WTC11 (cell line): ENCODE measurements at regions not wholly inside any gene's neighbourhood (a gene's known extent, or its start where the extent isn't known, plus 50 kb on each side); places are given as distances from the start of the nearest gene placed in this dataset.

Experiments
- ATAC-seq: fragments of 200-7000 bp; cut with Tn5 transposase; 2 replicates; pipeline ENCODE4 v1.10.0; 2021; ENCODE audit warnings: mild to moderate bottlenecking, moderate library complexity
- CTCF ChIA-PET: fragments of 300-600 bp; sonication (Branson Sonifier 250); formaldehyde crosslinking; loops from one replicate; lab custom pipeline; 2021; ENCODE audit warnings: antibody characterized with exemption; lab: Charles Lee
- POLR2A ChIA-PET: fragments of 350-600 bp; sonication (Branson Sonifier 250); formaldehyde crosslinking; loops from one replicate; lab custom pipeline; 2021; ENCODE audit warnings: antibody characterized with exemption; lab: Charles Lee
- DNase-seq: peaks from one replicate; pipeline ENCODE4 v3.0.0; 2021; ENCODE audit warnings: low spot score
- H3K27ac Mint-ChIP-seq: 2 replicates; pipeline ENCODE4 v1.8.0; 2021; ENCODE audit warnings: mixed read lengths
- H3K27me3 Mint-ChIP-seq: 2 replicates; pipeline ENCODE4 v1.8.0; 2021; ENCODE audit warnings: low read depth, mild to moderate bottlenecking, moderate library complexity, mixed read lengths
- H3K36me3 Mint-ChIP-seq: 2 replicates; pipeline ENCODE4 v1.8.0; 2021; ENCODE audit warnings: mixed read lengths
- H3K4me1 Mint-ChIP-seq: 2 replicates; pipeline ENCODE4 v1.8.0; 2022; ENCODE audit warnings: mixed read lengths
- H3K4me3 Mint-ChIP-seq: 2 replicates; pipeline ENCODE4 v1.8.0; 2021; ENCODE audit warnings: mild to moderate bottlenecking, moderate library complexity, mixed read lengths
- H3K9me3 Mint-ChIP-seq: 2 replicates; pipeline ENCODE4 v1.8.0; 2021; ENCODE audit warnings: mixed read lengths
- AFF4 ChIP-seq: sonication (generic); formaldehyde crosslinking; IDR thresholded peaks from 2 replicates; pipeline ENCODE4 v1.8.1; 2023; ENCODE audit warnings: mild to moderate bottlenecking, missing genetic modification reagents, borderline replicate concordance
- ARID4B ChIP-seq: sonication (generic); formaldehyde crosslinking; IDR thresholded peaks from 2 replicates; pipeline ENCODE4 v1.8.0; 2023; ENCODE audit warnings: missing genetic modification reagents, mild to moderate bottlenecking, borderline replicate concordance
- ATF1 ChIP-seq: sonication (generic); formaldehyde crosslinking; IDR thresholded peaks from 2 replicates; pipeline ENCODE4 v1.8.1; 2023; ENCODE audit warnings: mild to moderate bottlenecking, moderate library complexity, missing genetic modification reagents
- CREB1 ChIP-seq: sonication (generic); formaldehyde crosslinking; IDR thresholded peaks from 2 replicates; pipeline ENCODE4 v1.8.0; 2023; ENCODE audit warnings: mild to moderate bottlenecking, missing genetic modification reagents
- E2F1 ChIP-seq: sonication (generic); formaldehyde crosslinking; IDR thresholded peaks from 2 replicates; pipeline ENCODE4 v1.8.0; 2022; ENCODE audit warnings: mild to moderate bottlenecking, missing genetic modification reagents
- ELF4 ChIP-seq: sonication (generic); formaldehyde crosslinking; IDR thresholded peaks from 2 replicates; pipeline ENCODE4 v1.8.1; 2022; ENCODE audit warnings: low read depth, mild to moderate bottlenecking, moderate library complexity, missing genetic modification reagents
- FOXK1 ChIP-seq: sonication (generic); formaldehyde crosslinking; IDR thresholded peaks from 2 replicates; pipeline ENCODE4 v1.8.0; 2022; ENCODE audit warnings: mild to moderate bottlenecking, moderate library complexity, missing genetic modification reagents
- FOXP1 ChIP-seq: sonication (generic); formaldehyde crosslinking; IDR thresholded peaks from 2 replicates; pipeline ENCODE4 v1.8.0; 2022; ENCODE audit warnings: missing genetic modification reagents, mild to moderate bottlenecking, moderate library complexity, borderline replicate concordance
- IRF1 ChIP-seq: sonication (generic); formaldehyde crosslinking; IDR thresholded peaks from 2 replicates; pipeline ENCODE4 v1.8.0; 2023; ENCODE audit warnings: missing genetic modification reagents
- JUN ChIP-seq: sonication (generic); formaldehyde crosslinking; IDR thresholded peaks from 2 replicates; pipeline ENCODE4 v1.8.0; 2023; ENCODE audit warnings: mild to moderate bottlenecking, missing genetic modification reagents
- KAT7 ChIP-seq: sonication (generic); formaldehyde crosslinking; IDR thresholded peaks from 2 replicates; pipeline ENCODE4 v1.8.1; 2023; ENCODE audit warnings: missing genetic modification reagents, mild to moderate bottlenecking, borderline replicate concordance
- MYBL2 ChIP-seq: sonication (generic); formaldehyde crosslinking; IDR thresholded peaks from 2 replicates; pipeline ENCODE4 v1.8.1; 2023; ENCODE audit warnings: mild to moderate bottlenecking, moderate library complexity, missing genetic modification reagents
- NR1H2 ChIP-seq: sonication (generic); formaldehyde crosslinking; IDR thresholded peaks from 2 replicates; pipeline ENCODE4 v1.9.0; 2021; ENCODE audit warnings: mild to moderate bottlenecking, moderate library complexity, missing genetic modification reagents
- NR3C1 ChIP-seq: sonication (generic); formaldehyde crosslinking; conservative IDR thresholded peaks from 2 replicates; pipeline ENCODE4 v1.8.1; 2023; ENCODE audit warnings: low read depth, mild to moderate bottlenecking, missing genetic modification reagents
- OVOL2 ChIP-seq: fragments of 250-450 bp; sonication (Bioruptor Pico); IDR thresholded peaks from 2 replicates; pipeline ENCODE4 v1.9.0; 2021; ENCODE audit warnings: mild to moderate bottlenecking, borderline replicate concordance
- RORB ChIP-seq: fragments of 250-450 bp; sonication (Bioruptor Pico); IDR thresholded peaks from 2 replicates; pipeline ENCODE4 v1.9.0; 2021; ENCODE audit warnings: mild to moderate bottlenecking
- SP1 ChIP-seq: sonication (generic); formaldehyde crosslinking; conservative IDR thresholded peaks from 2 replicates; pipeline ENCODE4 v1.8.1; 2022; ENCODE audit warnings: missing genetic modification reagents
- TCF7 ChIP-seq: sonication (generic); formaldehyde crosslinking; IDR thresholded peaks from 2 replicates; pipeline ENCODE4 v1.8.0; 2022; ENCODE audit warnings: mild to moderate bottlenecking, low read depth, missing genetic modification reagents, moderate library complexity
- TEAD1 ChIP-seq: sonication (generic); formaldehyde crosslinking; IDR thresholded peaks from 2 replicates; pipeline ENCODE4 v1.8.0; 2022; ENCODE audit warnings: mild to moderate bottlenecking, missing genetic modification reagents
- ZNF219 ChIP-seq: sonication (generic); formaldehyde crosslinking; IDR thresholded peaks from 2 replicates; pipeline ENCODE4 v1.8.0; 2023; ENCODE audit warnings: missing genetic modification reagents, mild to moderate bottlenecking, borderline replicate concordance

GRCh38 chr5:84715686-84716085 is 331.0 kb upstream of the EDIL3 start (continued):
- no peak for TF ChIP-seq ARID4B (CRISPR knock-in tag)

- POLR2A ChIA-PET: no interaction called here
- Mint-ChIP-seq H3K27ac (no peak overlapping the region), H3K9me3 (peaks cover 18% of the 10 kb centered on the region), H3K4me1 (0 out of 2 replicates have a peak, but pooled peaks cover 2% of the 10 kb centered on the region), H3K4me3 (no peak overlapping the region), H3K36me3 (peaks cover 17% of the 10 kb centered on the region), H3K27me3 (no peaks in the 10 kb centered on the region)
- no peak for TF ChIP-seq IRF1
- no peak for TF ChIP-seq TEAD1 (CRISPR knock-in tag)
- no peak for TF ChIP-seq FOXP1 (CRISPR knock-in tag)
- CTCF ChIA-PET: no interaction called here
- DNase-seq: no peak
- no peak for ATAC-seq
Measured at GRCh38 chr5:84715091-84715490, 330.4 kb upstream of the EDIL3 start.

GRCh38 chr5:84709075-84709474 is 324.4 kb upstream of the EDIL3 start:
- Mint-ChIP-seq H3K9me3 (peaks cover 24% of the 10 kb centered on the region), H3K27me3 (no peaks in the 10 kb centered on the region), H3K36me3 (peaks cover 11% of the 10 kb centered on the region), H3K27ac (no peak overlapping the region), H3K4me3 (no peak overlapping the region), H3K4me1 (peaks cover 30% of the 10 kb centered on the region)
- ATAC-seq (no peak), DNase-seq (no peak)
- TF ChIP-seq MYBL2 (CRISPR knock-in tag) (no peak), NR1H2 (no peak), RORB (CRISPR knock-in tag) (no peak), SP1 (CRISPR knock-in tag) (no peak), NR3C1 (CRISPR knock-in tag) (no peak), CREB1 (CRISPR knock-in tag) (no peak), E2F1 (CRISPR knock-in tag) (no peak), OVOL2 (CRISPR knock-in tag) (no peak), FOXK1 (CRISPR knock-in tag) (no peak), ATF1 (CRISPR knock-in tag) (no peak), JUN (CRISPR knock-in tag) (no peak), TCF7 (no peak), KAT7 (CRISPR knock-in tag) (no peak), ZNF219 (no peak), AFF4 (no peak), FOXP1 (CRISPR knock-in tag) (no peak), ELF4 (CRISPR knock-in tag) (no peak)
- ChIA-PET POLR2A (no interaction called here), CTCF (no interaction called here)
